CD4-positive, alpha-beta T cell (primary cell): ENCODE measurements at regions not wholly inside any gene's neighbourhood (a gene's known extent, or its start where the extent isn't known, plus 50 kb on each side); places are given as distances from the start of the nearest gene placed in this dataset.
"Not testable (repeated sequence)": the region's sequence is repeated elsewhere in the genome, so short reads cannot be mapped to it uniquely, and the experiment has no call there.

ENCODE experiments used
- ATAC-seq: fragments of 200-7000 bp; cut with Tn5 transposase; one replicate; pipeline ENCODE4 v1.10.0; 2022; ENCODE audit warnings: mild to moderate bottlenecking; ENCODE audit not compliant: poor library complexity
- CTCF ChIA-PET: fragments of 350-600 bp; sonication (Branson Sonifier 250); formaldehyde crosslinking; loops from one replicate; lab custom pipeline; 2021; ENCODE audit warnings: antibody characterized with exemption, inconsistent platforms; lab: Charles Lee
- POLR2A ChIA-PET: fragments of 350-600 bp; sonication (Branson Sonifier 250); formaldehyde crosslinking; loops from one replicate; lab custom pipeline; 2021; ENCODE audit warnings: antibody characterized with exemption, inconsistent platforms; lab: Charles Lee
- DNase-seq, 14 experiments: peaks; one replicate each; pipeline ENCODE4 v3.0.0-alpha.2; 2013 to 2020; ENCODE audit warnings: mixed read lengths in 2 of 14
- H3K27ac ChIP-seq, 2 donors: one replicate each; pipeline versions ENCODE4 v1.5.1 to v1.7.0; 2013; ENCODE audit warnings: low read length in 2 of 2, low read depth in 1 of 2, mild to moderate bottlenecking in 1 of 2
- H3K27me3 ChIP-seq, 2 experiments: 1 replicate in 1 of 2; 2 replicates in 1 of 2; pipeline versions ENCODE4 v1.6.1 to v1.7.0; 2013; ENCODE audit warnings: low read length in 2 of 2, control low read depth in 1 of 2, mild to moderate bottlenecking in 1 of 2, moderate library complexity in 1 of 2; ENCODE audit not compliant: insufficient read depth in 2 of 2, control insufficient read depth in 1 of 2
- H3K36me3 ChIP-seq: one replicate; pipeline ENCODE4 v1.6.1; 2013; ENCODE audit warnings: low read length, control low read depth; ENCODE audit not compliant: insufficient read depth
- H3K4me1 ChIP-seq: one replicate; pipeline ENCODE4 v1.6.1; 2013; ENCODE audit warnings: low read length, control low read depth; ENCODE audit not compliant: insufficient read depth
- H3K4me3 ChIP-seq: one replicate; pipeline ENCODE4 v1.5.1; 2013; ENCODE audit warnings: mild to moderate bottlenecking, low read length, moderate library complexity
- H3K9me3 ChIP-seq, 2 experiments: 1 replicate in 1 of 2; 2 replicates in 1 of 2; pipeline versions ENCODE4 v1.6.1 to v1.7.0; 2013; ENCODE audit warnings: low read length in 2 of 2, mild to moderate bottlenecking in 2 of 2, control low read depth in 1 of 2, moderate library complexity in 1 of 2; ENCODE audit not compliant: control insufficient read depth in 1 of 2, insufficient read depth in 1 of 2
- H3K27ac Mint-ChIP-seq: one replicate; pipeline ENCODE4 v1.8.0; 2020; ENCODE audit warnings: mixed read lengths
- H3K27me3 Mint-ChIP-seq: one replicate; pipeline ENCODE4 v1.8.0; 2021; ENCODE audit warnings: mixed read lengths
- H3K36me3 Mint-ChIP-seq: one replicate; pipeline ENCODE4 v1.8.0; 2021; ENCODE audit warnings: low read depth, mixed read lengths
- H3K4me1 Mint-ChIP-seq: one replicate; pipeline ENCODE4 v1.8.0; 2021; ENCODE audit warnings: low read depth, mixed read lengths
- H3K4me3 Mint-ChIP-seq: one replicate; pipeline ENCODE4 v1.8.0; 2020; ENCODE audit warnings: mild to moderate bottlenecking, mixed read lengths
- H3K9me3 Mint-ChIP-seq: one replicate; pipeline ENCODE4 v1.8.0; 2020; ENCODE audit warnings: mixed read lengths
- CTCF ChIP-seq: fragments of 200-600 bp; IDR thresholded peaks from one replicate; pipeline ENCODE4 v1.8.0; 2022; ENCODE audit warnings: antibody characterized with exemption, mild to moderate bottlenecking
- intact Hi-C, 2 experiments: fragments of 100-400 bp; cut with DNase I in 1 of 2; cut with micrococcal nuclease in 1 of 2; formaldehyde crosslinking; loops; one replicate each; pipeline versions ENCODE4 v1.15.1 to v1.9.0; 2023 to 2025; cut with DNase I, micrococcal nuclease

GRCh38 chr20:47440857-47441773 lies 60.6 kb upstream of the NCOA3 start:
- no peak for ATAC-seq
- Histone ChIP-seq H3K9me3 (no peaks in the 10 kb centered on the region), H3K4me3 (no peak overlapping the region), H3K27ac (no peak overlapping the region), H3K27me3 (no peaks in the 10 kb centered on the region), H3K36me3 (no peaks in the 10 kb centered on the region), H3K4me1 (peaks cover 5% of the 10 kb centered on the region)
- Mint-ChIP-seq H3K4me1 (no peaks in the 10 kb centered on the region), H3K27ac (no peak overlapping the region), H3K36me3 (no peaks in the 10 kb centered on the region), H3K9me3 (no peaks in the 10 kb centered on the region), H3K4me3 (no peak overlapping the region), H3K27me3 (no peaks in the 10 kb centered on the region)
- ChIA-PET CTCF (interaction anchor here (1.3 kb wide), 1 partner anchor 10 kb away, joined by 3 read pairs; no protein-coding TSS in a partner anchor), POLR2A (no interaction called here)
- TF ChIP-seq CTCF = no peak
- intact Hi-C loops = no loop called here
- no peak for DNase-seq

- Histone ChIP-seq H3K27me3 (no peaks in the 10 kb centered on the region), H3K27ac (no peak overlapping the region), H3K9me3 (no peaks in the 10 kb centered on the region), H3K36me3 (no peaks in the 10 kb centered on the region), H3K4me1 (peaks cover 5% of the 10 kb centered on the region), H3K4me3 (no peak overlapping the region)
- DNase-seq (no peak), ATAC-seq (no peak)
- intact Hi-C loops = no loop called here
- Mint-ChIP-seq H3K4me3 (no peak overlapping the region), H3K27me3 (no peaks in the 10 kb centered on the region), H3K9me3 (no peaks in the 10 kb centered on the region), H3K4me1 (no peaks in the 10 kb centered on the region), H3K36me3 (no peaks in the 10 kb centered on the region), H3K27ac (no peak overlapping the region)
- ChIA-PET CTCF (no interaction called here), POLR2A (no interaction called here)
- TF ChIP-seq CTCF = no peak
Measured at GRCh38 chr20:47441774-47442150, 59.9 kb upstream of the NCOA3 start.

GRCh38 chr20:47443060-47443459 lies 58.6 kb upstream of the NCOA3 start:
- POLR2A ChIA-PET, DNase-seq, H3K4me1 ChIP-seq, H3K27me3 Mint-ChIP-seq, H3K4me3 ChIP-seq, H3K4me1 Mint-ChIP-seq, CTCF ChIA-PET, H3K9me3 Mint-ChIP-seq, H3K9me3 ChIP-seq, H3K27ac Mint-ChIP-seq, H3K4me3 Mint-ChIP-seq, H3K36me3 Mint-ChIP-seq, ATAC-seq, intact Hi-C loops, H3K36me3 ChIP-seq, H3K27me3 ChIP-seq, H3K27ac ChIP-seq: not testable (repeated sequence)
